SK-N-SH (cell line): ENCODE measurements at regions not wholly inside any gene's neighbourhood (a gene's known extent, or its start where the extent isn't known, plus 50 kb on each side); places are given as distances from the start of the nearest gene placed in this dataset.

Experiments
- CTCF ChIA-PET: fragments of 300-600, 350-600 bp; formaldehyde crosslinking; extraction: SDS; loops from one replicate; lab custom pipeline; 2021; lab: Yijun Ruan, JAX
- POLR2A ChIA-PET: fragments of 350-600 bp; sonication (Branson Sonifier 250); formaldehyde crosslinking; extraction: SDS; loops from one replicate; lab custom pipeline; 2020; ENCODE audit warnings: antibody characterized with exemption, inconsistent platforms; lab: Yijun Ruan, JAX
- DNase-seq: peaks from one replicate; pipeline ENCODE4 v3.0.0; 2012
- H2AFZ ChIP-seq: fragments of 200-600 bp; sonication (generic); 2 replicates; pipeline ENCODE4 v1.8.1; 2016; ENCODE audit warnings: antibody characterized with exemption, mild to moderate bottlenecking, low read depth
- H3F3A ChIP-seq: fragments of 200-600 bp; sonication (generic); replicated peaks from 2 replicates; pipeline ENCODE3; 2016; ENCODE audit warnings: antibody characterized with exemption, mild to moderate bottlenecking; ENCODE audit not compliant: insufficient read depth
- H3K27ac ChIP-seq, 2 experiments: fragments of 200-500 bp in 1 of 2; fragments of 200-600 bp in 1 of 2; sonication (Bioruptor generic) in 1 of 2; sonication (generic), shearing (Covaris generic) in 1 of 2; 2 replicates each; pipeline versions ENCODE4 v1.5.1 to v1.6.1; 2014 to 2016; ENCODE audit warnings: low read depth in 2 of 2, inconsistent platforms in 1 of 2, low read length in 1 of 2, mild to moderate bottlenecking in 1 of 2, mixed read lengths in 1 of 2
- H3K27me3 ChIP-seq: fragments of 200-600 bp; sonication (generic), shearing (Covaris generic); 2 replicates; pipeline ENCODE4 v1.6.1; 2016; ENCODE audit warnings: mixed run types; ENCODE audit not compliant: insufficient read depth
- H3K36me3 ChIP-seq, 2 experiments: fragments of 200-500 bp in 1 of 2; fragments of 200-600 bp in 1 of 2; sonication (Bioruptor generic) in 1 of 2; sonication (generic) in 1 of 2; replicated peaks in 1 of 2; 2 replicates each; pipeline versions ENCODE3 to v1.5.1; 2014 to 2016; ENCODE audit warnings: low read length in 1 of 2, mild to moderate bottlenecking in 1 of 2; ENCODE audit not compliant: insufficient read depth in 2 of 2, control insufficient read depth in 1 of 2
- H3K4me1 ChIP-seq, 2 experiments: fragments of 200-500 bp in 1 of 2; fragments of 200-600 bp in 1 of 2; sonication (Bioruptor generic) in 1 of 2; sonication (generic), shearing (Covaris generic) in 1 of 2; 2 replicates each; pipeline versions ENCODE4 v1.5.1 to v1.6.1; 2014 to 2016; ENCODE audit warnings: low read depth in 1 of 2, low read length in 1 of 2, mixed run types in 1 of 2; ENCODE audit not compliant: insufficient read depth in 2 of 2, control insufficient read depth in 1 of 2
- H3K4me2 ChIP-seq: fragments of 200-600 bp; sonication (generic), shearing (Covaris generic); 2 replicates; pipeline ENCODE4 v1.6.1; 2017; ENCODE audit warnings: mixed run types
- H3K4me3 ChIP-seq, 2 experiments: fragments of 200-500 bp in 1 of 2; fragments of 200-600 bp in 1 of 2; sonication (Bioruptor generic) in 1 of 2; sonication (generic), shearing (Covaris generic) in 1 of 2; 2 replicates each; pipeline versions ENCODE4 v1.5.1 to v1.8.1; 2014 to 2016; ENCODE audit warnings: low read depth in 2 of 2, inconsistent platforms in 1 of 2, low read length in 1 of 2, mild to moderate bottlenecking in 1 of 2, mixed read lengths in 1 of 2, moderate library complexity in 1 of 2
- H3K79me2 ChIP-seq: fragments of 200-600 bp; sonication (generic); 2 replicates; pipeline ENCODE4 v1.8.1; 2017; ENCODE audit warnings: mild to moderate bottlenecking; ENCODE audit not compliant: insufficient read depth
- H3K9ac ChIP-seq: fragments of 200-600 bp; sonication (generic); 2 replicates; pipeline ENCODE4 v1.6.1; 2017; ENCODE audit warnings: mixed run types
- H3K9me2 ChIP-seq: fragments of 200-600 bp; sonication (generic); 2 replicates; pipeline ENCODE4 v1.6.1; 2017; ENCODE audit warnings: mixed run types
- H3K9me3 ChIP-seq: fragments of 200-600 bp; sonication (generic); 2 replicates; pipeline ENCODE4 v1.6.1; 2017; ENCODE audit warnings: mixed run types, mild to moderate bottlenecking, moderate library complexity
- H4K20me1 ChIP-seq: fragments of 200-600 bp; sonication (generic); 2 replicates; pipeline ENCODE4 v1.6.1; 2017; ENCODE audit warnings: mild to moderate bottlenecking, mixed run types; ENCODE audit not compliant: insufficient read depth
- CHD2 ChIP-seq: fragments of 150-350 bp; IDR thresholded peaks from 2 replicates; pipeline ENCODE4 v1.6.1; 2018; ENCODE audit warnings: low read length; ENCODE audit not compliant: partially characterized antibody
- ELF1 ChIP-seq: IDR thresholded peaks from 2 replicates; pipeline ENCODE4 v1.4.0; 2012
- FOSL2 ChIP-seq: IDR thresholded peaks from 2 replicates; pipeline ENCODE4 v1.4.0; 2012; ENCODE audit warnings: low read depth, mild to moderate bottlenecking, moderate library complexity, borderline replicate concordance
- FOXM1 ChIP-seq: IDR thresholded peaks from 2 replicates; pipeline ENCODE4 v1.4.0; 2012; ENCODE audit warnings: low read depth, mild to moderate bottlenecking
- GABPA ChIP-seq: IDR thresholded peaks from 2 replicates; pipeline ENCODE4 v1.4.0; 2012; ENCODE audit warnings: low read depth, mild to moderate bottlenecking
- GATA2 ChIP-seq: sonication (generic); formaldehyde crosslinking; IDR thresholded peaks from 2 replicates; pipeline ENCODE4 v1.5.0; 2020; ENCODE audit warnings: mild to moderate bottlenecking, missing genetic modification reagents
- IRF3 ChIP-seq: fragments of 150-350 bp; IDR thresholded peaks from 2 replicates; pipeline ENCODE4 v1.6.1; 2016; ENCODE audit warnings: mild to moderate bottlenecking, low read depth, low read length
- JUND ChIP-seq: IDR thresholded peaks from 2 replicates; pipeline ENCODE4 v1.4.0; 2012
- MXI1 ChIP-seq: IDR thresholded peaks from 2 replicates; pipeline ENCODE4 v1.6.1; 2012; ENCODE audit warnings: mild to moderate bottlenecking, low read depth, low read length, improper control_type of control experiment
- PBX3 ChIP-seq: IDR thresholded peaks from 2 replicates; pipeline ENCODE4; 2012
- RAD21 ChIP-seq: IDR thresholded peaks from 2 replicates; pipeline ENCODE4 v1.6.1; 2012; ENCODE audit warnings: mild to moderate bottlenecking, low read length
- RCOR1 ChIP-seq: fragments of 150-350 bp; IDR thresholded peaks from 2 replicates; pipeline ENCODE4 v1.6.1; 2017; ENCODE audit warnings: antibody characterized with exemption, low read length
- REST ChIP-seq: IDR thresholded peaks from 2 replicates; pipeline ENCODE4 v1.6.1; 2012; ENCODE audit warnings: mild to moderate bottlenecking, low read depth, low read length, moderate library complexity
- RFX5 ChIP-seq: IDR thresholded peaks from 2 replicates; pipeline ENCODE4 v1.6.1; 2012; ENCODE audit warnings: mild to moderate bottlenecking, improper control_type of control experiment, low read length
- RXRA ChIP-seq: IDR thresholded peaks from 2 replicates; pipeline ENCODE4 v1.4.0; 2012; ENCODE audit warnings: low read depth, mild to moderate bottlenecking, borderline replicate concordance
- SIN3A ChIP-seq: IDR thresholded peaks from 2 replicates; pipeline ENCODE4 v1.6.1; 2012; ENCODE audit warnings: low read depth, mild to moderate bottlenecking, low read length, moderate library complexity, borderline replicate concordance
- TEAD4 ChIP-seq: IDR thresholded peaks from 2 replicates; pipeline ENCODE4 v1.4.0; 2012; ENCODE audit warnings: mild to moderate bottlenecking, borderline replicate concordance; ENCODE audit not compliant: insufficient read depth
- YY1 ChIP-seq: IDR thresholded peaks from 2 replicates; pipeline ENCODE4 v1.4.0; 2012; ENCODE audit warnings: low read depth, mild to moderate bottlenecking
- ZBTB33 ChIP-seq: IDR thresholded peaks from 2 replicates; pipeline ENCODE4 v1.4.0; 2012; ENCODE audit warnings: low read depth, borderline replicate concordance
- WGBS: methylation state at CpG from one replicate; pipeline ENCODE4 v1.1.6; 2017; ENCODE audit warnings: low lambda C conversion rate; 5-methylcytosine and 5-hydroxymethylcytosine counted together

GRCh38 chr1:55559161-55559611, 344.0 kb upstream of the USP24 start:
- 76% methylated on average over 6 of the region's 6 CpGs for WGBS
- H3K9ac ChIP-seq = no peak overlapping the region
- ChIA-PET CTCF (interaction anchor here (0.5 to 2.1 kb wide), 3 partner anchors 35 to 1026 kb away, joined by 3 to 4 read pairs (median 4); no protein-coding TSS in a partner anchor), POLR2A (no interaction called here)
- H3K4me1 ChIP-seq = peaks cover 0 to 31% of the 10 kb centered on the region in 2 experiments; a peak in 1 of 4 replicates
- no peaks in the 10 kb centered on the region for H3K9me2 ChIP-seq
- TF ChIP-seq PBX3 (no peak), IRF3 (no peak), YY1 (no peak), REST (no peak), GATA2 (no peak), ELF1 (no peak), RAD21 (no peak), RCOR1 (no peak), JUND (no peak), RFX5 (no peak), RXRA (no peak), SIN3A (no peak), MXI1 (no peak), FOXM1 (no peak), CHD2 (no peak), GABPA (no peak), ZBTB33 (no peak), TEAD4 (no peak), FOSL2 (no peak)
- H3K27ac ChIP-seq = peak overlapping the region in 1 of 2 experiments; percentile 60; a peak in 1 of 4 replicates
- no peaks in the 10 kb centered on the region for H4K20me1 ChIP-seq
- no peaks in the 10 kb centered on the region for H3K9me3 ChIP-seq
- no peaks in the 10 kb centered on the region for H3K79me2 ChIP-seq
- H3K27me3 ChIP-seq = no peaks in the 10 kb centered on the region
- H3K36me3 ChIP-seq = no peaks in the 10 kb centered on the region
- DNase-seq = no peak
- H3K4me3 ChIP-seq = no peak overlapping the region
- no peaks in the 10 kb centered on the region for H3F3A ChIP-seq
- no peak overlapping the region for H3K4me2 ChIP-seq
- no peak overlapping the region for H2AFZ ChIP-seq
